Stimulated activated naive CD8-positive, alpha-beta T cell treated with anti-CD3 and anti-CD28 coated beads, Interleukin-15, amount 100 ng/mL, for 72 hours (primary cell): ENCODE measurements at regions not wholly inside any gene's neighbourhood (a gene's known extent, or its start where the extent isn't known, plus 50 kb on each side); places are given as distances from the start of the nearest gene placed in this dataset.
"Not testable (repeated sequence)": the region's sequence is repeated elsewhere in the genome, so short reads cannot be mapped to it uniquely, and the experiment has no call there.

Experiments
- ATAC-seq: fragments of 150-1000 bp; cut with Tn5 transposase; 2 replicates; pipeline ENCODE4 v1.10.0; 2021; ENCODE audit warnings: mild to moderate bottlenecking, moderate library complexity
- DNase-seq, 2 donors: peaks; one replicate each; pipeline ENCODE4 v3.0.0; 2021 to 2022
- H3K27ac Mint-ChIP-seq, 2 donors: one replicate each; pipeline ENCODE4 v1.8.0; 2022; ENCODE audit warnings: mild to moderate bottlenecking in 2 of 2, mixed read lengths in 2 of 2, moderate library complexity in 2 of 2
- H3K27me3 Mint-ChIP-seq: one replicate; pipeline ENCODE4 v1.8.0; 2022; ENCODE audit warnings: mixed read lengths
- H3K4me1 Mint-ChIP-seq: one replicate; pipeline ENCODE4 v1.8.0; 2022; ENCODE audit warnings: mild to moderate bottlenecking, mixed read lengths
- H3K4me3 Mint-ChIP-seq, 2 donors: one replicate each; pipeline ENCODE4 v1.8.0; 2022; ENCODE audit warnings: mild to moderate bottlenecking in 2 of 2, mixed read lengths in 2 of 2, moderate library complexity in 1 of 2
- H3K9me3 Mint-ChIP-seq, 2 donors: one replicate each; pipeline ENCODE4 v1.8.0; 2022; ENCODE audit warnings: mixed read lengths in 2 of 2

DNA sequence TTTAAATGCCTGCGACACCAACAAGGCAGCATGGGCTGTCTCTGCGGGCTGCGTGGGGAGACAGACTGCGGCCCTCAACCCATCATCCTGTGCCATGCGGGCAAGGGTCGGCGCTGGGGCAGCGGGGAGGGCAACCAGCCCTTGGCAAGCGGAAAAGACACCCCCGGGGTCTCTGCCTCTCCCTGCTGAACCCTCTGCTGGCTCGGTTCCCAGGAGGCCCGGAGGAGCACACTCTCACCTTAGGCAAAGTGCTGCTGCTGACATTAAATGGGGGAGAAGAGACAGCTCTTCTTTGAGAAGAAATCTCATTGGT is 129.6 kb upstream of the PPP1R26 start:
- DNase-seq (no peak), ATAC-seq (no peak)
- Mint-ChIP-seq H3K27me3 (peaks cover 11% of the 10 kb centered on the region), H3K27ac (no peak overlapping the region), H3K9me3 (no peaks in the 10 kb centered on the region), H3K4me1 (no peaks in the 10 kb centered on the region), H3K4me3 (no peak overlapping the region)

DNA sequence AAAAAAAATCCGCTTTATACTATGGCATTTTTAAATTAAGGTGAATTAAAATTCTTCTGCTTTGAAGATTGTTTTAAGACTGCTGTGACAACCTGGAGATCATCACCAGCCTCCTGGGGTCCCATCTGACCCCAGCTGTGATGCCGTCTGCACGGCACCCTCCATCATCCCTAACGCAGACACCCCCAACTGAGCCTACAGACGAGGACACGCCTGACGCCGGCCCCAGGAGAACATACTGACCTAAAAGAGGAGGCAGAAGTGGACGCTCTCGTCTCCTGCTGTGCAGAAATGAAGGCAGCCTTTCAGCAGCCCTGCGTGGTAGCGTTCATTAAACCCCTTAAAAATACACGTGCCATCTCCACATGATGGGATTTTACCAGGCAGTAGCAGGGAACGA is 125.6 kb upstream of the PPP1R26 start:
- Mint-ChIP-seq H3K27me3 (no peaks in the 10 kb centered on the region), H3K27ac (peak overlapping the region in 1 of 2 donors; percentile 28), H3K4me1 (no peaks in the 10 kb centered on the region), H3K4me3 (no peak overlapping the region), H3K9me3 (no peaks in the 10 kb centered on the region)
- DNase-seq: no peak
- no peak for ATAC-seq

DNA sequence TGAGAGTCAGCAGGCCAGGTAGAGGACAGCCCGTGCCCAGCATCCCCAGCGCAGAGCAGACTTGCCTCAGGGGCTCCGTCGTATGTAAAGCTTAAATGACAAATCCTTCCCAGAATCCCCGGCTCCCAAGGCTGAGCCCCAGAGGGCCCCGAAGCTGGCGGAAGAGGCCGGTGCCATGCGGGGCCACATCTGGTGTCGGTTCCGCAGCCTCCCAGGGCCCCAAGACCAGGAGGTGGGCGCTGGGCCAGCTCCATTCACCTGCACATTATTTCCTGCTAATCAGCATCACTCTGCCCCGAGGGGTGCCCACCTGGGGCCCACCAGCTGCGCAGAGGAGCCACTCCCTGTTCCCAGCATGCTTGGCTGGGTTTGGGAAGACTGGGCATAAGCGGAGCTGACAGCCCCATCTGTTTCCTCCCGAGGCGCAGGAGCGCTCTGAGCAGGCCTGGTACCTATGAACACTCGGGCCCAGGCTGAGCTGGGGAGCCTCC is 124.0 kb upstream of the PPP1R26 start:
- ATAC-seq: no peak
- Mint-ChIP-seq H3K9me3 (no peaks in the 10 kb centered on the region), H3K27me3 (no peaks in the 10 kb centered on the region), H3K4me3 (no peak overlapping the region), H3K4me1 (no peaks in the 10 kb centered on the region), H3K27ac (no peak overlapping the region)
- DNase-seq: no peak

DNA sequence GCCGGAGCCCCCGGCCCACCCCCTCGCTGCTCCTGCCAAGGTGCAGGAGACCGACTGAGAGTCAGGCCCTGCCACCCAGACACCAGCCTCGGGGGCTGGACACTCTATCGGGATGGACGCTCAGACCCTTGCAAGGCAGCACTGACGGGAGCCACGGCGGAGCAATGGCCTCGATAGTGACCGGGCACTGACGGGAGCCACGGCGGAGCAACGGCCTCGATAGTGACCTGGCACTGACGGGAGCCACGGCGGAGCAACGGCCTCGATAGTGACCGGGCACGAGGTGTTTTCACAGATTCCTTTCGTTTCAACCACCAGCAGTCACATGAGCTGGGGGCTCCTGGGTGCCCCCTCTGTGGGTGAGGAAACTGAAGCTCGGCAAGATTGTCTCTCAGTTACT is 123.6 kb upstream of the PPP1R26 start:
- ATAC-seq (no peak), DNase-seq (no peak)
- H3K27me3 Mint-ChIP-seq: no peaks in the 10 kb centered on the region
- H3K4me3 Mint-ChIP-seq: no peak overlapping the region
- no peaks in the 10 kb centered on the region for H3K9me3 Mint-ChIP-seq
- no peak overlapping the region for H3K27ac Mint-ChIP-seq
- H3K4me1 Mint-ChIP-seq: no peaks in the 10 kb centered on the region

- H3K27me3 Mint-ChIP-seq: no peaks in the 10 kb centered on the region
- ATAC-seq (no peak), DNase-seq (no peak)
Observed at GRCh38 chr9:135356796-135357195, 122.8 kb upstream of the PPP1R26 start.

GRCh38 chr9:135357863-135358551 is 121.6 kb upstream of the PPP1R26 start:
- no peak for ATAC-seq
- Mint-ChIP-seq H3K4me3 (no peak overlapping the region), H3K4me1 (no peaks in the 10 kb centered on the region), H3K9me3 (peaks cover 0 to 5% of the 10 kb centered on the region in 2 donors), H3K27me3 (no peaks in the 10 kb centered on the region), H3K27ac (no peak overlapping the region)
- no peak for DNase-seq

More at GRCh38 chr9:135356796-135357195, 122.8 kb upstream of the PPP1R26 start:
- H3K27ac Mint-ChIP-seq: peak overlapping the region in 1 of 2 donors; percentile 90
- H3K4me3 Mint-ChIP-seq: no peak overlapping the region
- H3K9me3 Mint-ChIP-seq: peaks cover 0 to 5% of the 10 kb centered on the region in 2 donors
- no peaks in the 10 kb centered on the region for H3K4me1 Mint-ChIP-seq

GRCh38 chr9:135358552-135358940 is 121.0 kb upstream of the PPP1R26 start:
- Mint-ChIP-seq H3K27ac (no peak overlapping the region), H3K4me1 (no peaks in the 10 kb centered on the region), H3K27me3 (no peaks in the 10 kb centered on the region), H3K9me3 (peaks cover 0 to 5% of the 10 kb centered on the region in 2 donors), H3K4me3 (no peak overlapping the region)
- ATAC-seq: no peak
- DNase-seq: no peak

DNA sequence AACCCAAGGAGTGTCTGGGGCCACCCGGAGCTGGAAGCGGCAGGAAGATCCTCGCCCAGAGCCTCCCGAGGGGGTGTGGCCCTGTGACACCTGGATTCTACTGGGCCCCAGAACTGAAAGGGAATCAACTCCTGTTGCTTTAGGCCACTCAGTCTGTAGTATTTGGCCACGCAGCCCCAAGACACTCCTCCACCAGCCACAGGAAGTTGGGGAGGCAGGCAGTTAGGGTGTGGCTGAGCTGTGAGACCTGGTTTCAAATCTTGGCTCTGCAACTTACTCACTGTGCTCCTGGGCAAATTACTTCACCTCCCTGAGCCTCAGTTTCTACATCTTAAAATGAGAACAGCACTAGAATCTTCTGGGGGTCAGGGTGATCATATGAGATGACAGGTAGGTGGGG is 119.8 kb upstream of the PPP1R26 start:
- ATAC-seq: no peak
- Mint-ChIP-seq H3K27ac (no peak overlapping the region), H3K4me3 (no peak overlapping the region)

GRCh38 chr9:135360617-135361016 is 119.0 kb upstream of the PPP1R26 start:
- DNase-seq: no peak
- Mint-ChIP-seq H3K4me3 (no peak overlapping the region), H3K4me1 (no peaks in the 10 kb centered on the region), H3K27ac (peak overlapping the region in 1 of 2 donors; percentile 72), H3K9me3 (peaks cover 0 to 5% of the 10 kb centered on the region in 2 donors), H3K27me3 (no peaks in the 10 kb centered on the region)
- no peak for ATAC-seq

More for the DNA sequence above, 119.8 kb upstream of the PPP1R26 start:
- no peak for DNase-seq
- Mint-ChIP-seq H3K4me1 (no peaks in the 10 kb centered on the region), H3K9me3 (peaks cover 0 to 5% of the 10 kb centered on the region in 2 donors), H3K27me3 (no peaks in the 10 kb centered on the region)

DNA sequence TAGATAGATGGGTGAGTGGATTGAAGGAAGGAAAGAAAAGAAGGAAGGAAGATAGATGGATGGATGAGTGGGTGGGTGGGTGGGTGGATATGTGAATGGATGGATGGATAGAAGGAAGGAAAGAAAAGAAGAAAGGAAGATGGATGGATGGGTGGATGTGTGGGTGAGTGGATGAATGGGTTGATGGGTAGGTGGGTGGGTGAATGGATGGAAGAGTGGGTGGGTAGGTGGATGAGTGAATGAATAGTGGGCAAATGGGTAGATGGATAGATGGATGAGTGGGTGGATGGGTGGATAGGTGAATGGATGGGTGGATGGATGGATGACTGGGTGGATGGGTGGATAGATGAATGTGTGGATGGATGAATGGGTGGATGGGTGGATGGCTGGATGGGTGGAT is 117.9 kb upstream of the PPP1R26 start:
- not testable (repeated sequence) for H3K4me1 Mint-ChIP-seq, H3K27me3 Mint-ChIP-seq, H3K4me3 Mint-ChIP-seq, ATAC-seq, DNase-seq, H3K27ac Mint-ChIP-seq, H3K9me3 Mint-ChIP-seq

DNA sequence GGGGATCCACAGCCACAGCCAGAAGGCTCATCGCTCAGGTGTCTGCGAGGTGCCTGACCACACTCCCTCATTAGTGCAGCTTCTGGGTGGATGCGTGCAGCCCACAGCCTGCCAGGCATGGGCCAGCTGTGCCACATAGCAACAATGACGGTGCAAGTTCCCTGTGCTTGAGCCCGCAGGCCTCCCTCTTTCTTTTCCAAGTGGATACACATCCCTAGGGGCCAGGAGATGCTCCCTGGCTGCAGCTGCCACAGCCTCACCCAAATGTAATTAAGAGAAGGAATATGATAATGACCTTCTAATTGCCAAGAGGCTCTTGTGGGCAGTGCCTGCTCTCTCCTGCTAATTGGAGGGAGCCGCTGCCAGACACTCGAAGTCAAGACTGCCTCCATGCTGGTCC is 116.0 kb upstream of the PPP1R26 start:
- DNase-seq (no peak), ATAC-seq (no peak)
- H3K9me3 Mint-ChIP-seq: peaks cover 0 to 5% of the 10 kb centered on the region in 2 donors
- no peak overlapping the region for H3K4me3 Mint-ChIP-seq
- no peaks in the 10 kb centered on the region for H3K27me3 Mint-ChIP-seq
- H3K27ac Mint-ChIP-seq: no peak overlapping the region
- no peaks in the 10 kb centered on the region for H3K4me1 Mint-ChIP-seq

DNA sequence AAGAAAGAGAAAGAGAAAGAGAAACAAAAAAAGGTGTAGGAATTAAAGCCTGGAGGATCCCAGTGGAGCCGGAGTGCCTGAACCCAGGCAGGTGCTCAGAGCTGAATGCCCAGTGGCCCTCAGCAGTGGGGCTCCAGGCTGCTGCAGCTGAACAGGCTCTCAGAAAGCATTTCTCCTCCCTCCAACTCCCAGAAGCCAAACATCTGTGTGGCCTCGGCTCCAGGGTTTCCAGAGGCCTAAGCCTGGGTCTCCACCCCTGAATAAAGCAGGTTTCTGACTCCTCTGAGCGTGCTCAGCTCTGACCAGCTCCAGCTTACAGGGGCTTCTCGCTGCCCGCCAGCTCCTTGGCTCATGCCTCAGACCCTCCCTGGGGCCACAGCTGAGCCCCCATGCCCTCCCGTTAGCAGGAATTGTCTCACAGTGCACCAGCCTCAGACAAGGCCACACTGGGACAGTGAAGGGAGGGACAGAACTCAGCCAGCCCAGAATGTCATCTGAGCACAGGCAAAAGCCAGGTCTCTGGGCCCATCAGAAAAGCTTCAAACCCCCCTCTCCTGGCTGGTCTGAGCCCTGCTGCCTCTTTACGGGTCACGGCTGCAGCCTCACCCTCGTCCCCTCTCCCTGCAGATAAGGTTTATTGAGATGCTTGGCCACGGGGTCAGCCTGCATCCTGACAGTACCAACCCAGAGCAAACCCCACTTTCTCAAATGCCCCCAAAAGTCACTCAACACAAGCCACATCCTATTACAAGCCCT is 114.4 kb upstream of the PPP1R26 start:
- H3K27ac Mint-ChIP-seq: peak overlapping the region in 1 of 2 donors; percentile 41
- H3K27me3 Mint-ChIP-seq: no peaks in the 10 kb centered on the region
- H3K4me3 Mint-ChIP-seq: no peak overlapping the region

GRCh38 chr9:135366104-135366503 is 113.5 kb upstream of the PPP1R26 start:
- H3K27me3 Mint-ChIP-seq: no peaks in the 10 kb centered on the region
- DNase-seq: no peak
- peaks cover 0 to 5% of the 10 kb centered on the region in 2 donors for H3K9me3 Mint-ChIP-seq
- no peak overlapping the region for H3K4me3 Mint-ChIP-seq
- no peaks in the 10 kb centered on the region for H3K4me1 Mint-ChIP-seq
- no peak for ATAC-seq
- H3K27ac Mint-ChIP-seq: no peak overlapping the region

More for the DNA sequence above, 114.4 kb upstream of the PPP1R26 start:
- no peaks in the 10 kb centered on the region for H3K4me1 Mint-ChIP-seq
- peaks cover 0 to 5% of the 10 kb centered on the region in 2 donors for H3K9me3 Mint-ChIP-seq
- DNase-seq: no peak
- ATAC-seq: no peak

DNA sequence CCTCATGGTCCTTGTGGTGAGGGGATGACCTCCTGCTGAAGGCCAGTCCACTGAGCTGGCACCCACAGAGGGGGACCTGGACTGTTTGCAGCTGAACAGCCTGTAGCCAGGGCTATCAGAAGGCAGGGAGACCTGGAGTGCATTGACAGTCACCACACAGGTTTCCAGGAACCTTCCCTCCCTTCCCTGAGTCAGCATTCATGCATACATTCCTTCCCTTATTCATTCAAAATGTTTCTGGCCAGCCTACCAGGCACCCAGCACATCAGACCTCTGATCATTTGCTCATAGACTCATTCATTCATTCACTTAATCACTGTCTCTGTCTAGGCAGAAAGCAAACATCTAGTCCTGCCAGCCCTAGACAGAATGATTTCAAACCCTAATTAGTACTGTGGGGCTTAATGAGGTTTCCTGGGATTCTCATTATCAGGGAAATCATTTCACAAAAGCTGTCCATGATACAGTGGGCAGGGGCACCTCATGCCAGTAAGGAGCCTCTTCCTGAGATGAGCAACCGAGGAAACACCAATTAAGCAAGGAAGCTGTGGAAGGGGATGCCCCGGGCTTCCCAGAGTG is 110.1 kb upstream of the PPP1R26 start:
- Mint-ChIP-seq H3K27ac (peak overlapping the region in 1 of 2 donors; percentile 13), H3K27me3 (peaks cover 4% of the 10 kb centered on the region), H3K9me3 (no peaks in the 10 kb centered on the region), H3K4me3 (no peak overlapping the region), H3K4me1 (no peaks in the 10 kb centered on the region)
- ATAC-seq (no peak), DNase-seq (no peak)

GRCh38 chr9:135370411-135371375 is 108.9 kb upstream of the PPP1R26 start:
- H3K9me3 Mint-ChIP-seq: no peaks in the 10 kb centered on the region
- DNase-seq (no peak), ATAC-seq (no peak)
- no peak overlapping the region for H3K4me3 Mint-ChIP-seq
- no peak overlapping the region for H3K27ac Mint-ChIP-seq
- no peaks in the 10 kb centered on the region for H3K4me1 Mint-ChIP-seq
- peaks cover 6% of the 10 kb centered on the region for H3K27me3 Mint-ChIP-seq
